WTC11 (cell line): ENCODE measurements at regions not wholly inside any gene's neighbourhood (a gene's known extent, or its start where the extent isn't known, plus 50 kb on each side); places are given as distances from the start of the nearest gene placed in this dataset.

Source experiments
- ATAC-seq: fragments of 200-7000 bp; cut with Tn5 transposase; 2 replicates; pipeline ENCODE4 v1.10.0; 2021; ENCODE audit warnings: mild to moderate bottlenecking, moderate library complexity
- CTCF ChIA-PET: fragments of 300-600 bp; sonication (Branson Sonifier 250); formaldehyde crosslinking; loops from one replicate; lab custom pipeline; 2021; ENCODE audit warnings: antibody characterized with exemption; lab: Charles Lee
- POLR2A ChIA-PET: fragments of 350-600 bp; sonication (Branson Sonifier 250); formaldehyde crosslinking; loops from one replicate; lab custom pipeline; 2021; ENCODE audit warnings: antibody characterized with exemption; lab: Charles Lee
- DNase-seq: peaks from one replicate; pipeline ENCODE4 v3.0.0; 2021; ENCODE audit warnings: low spot score
- H3K27ac Mint-ChIP-seq: 2 replicates; pipeline ENCODE4 v1.8.0; 2021; ENCODE audit warnings: mixed read lengths
- H3K27me3 Mint-ChIP-seq: 2 replicates; pipeline ENCODE4 v1.8.0; 2021; ENCODE audit warnings: low read depth, mild to moderate bottlenecking, moderate library complexity, mixed read lengths
- H3K36me3 Mint-ChIP-seq: 2 replicates; pipeline ENCODE4 v1.8.0; 2021; ENCODE audit warnings: mixed read lengths
- H3K4me1 Mint-ChIP-seq: 2 replicates; pipeline ENCODE4 v1.8.0; 2022; ENCODE audit warnings: mixed read lengths
- H3K4me3 Mint-ChIP-seq: 2 replicates; pipeline ENCODE4 v1.8.0; 2021; ENCODE audit warnings: mild to moderate bottlenecking, moderate library complexity, mixed read lengths
- H3K9me3 Mint-ChIP-seq: 2 replicates; pipeline ENCODE4 v1.8.0; 2021; ENCODE audit warnings: mixed read lengths
- CBFB ChIP-seq: sonication (generic); formaldehyde crosslinking; IDR thresholded peaks from 2 replicates; pipeline ENCODE4 v1.8.1; 2022; ENCODE audit warnings: mild to moderate bottlenecking, low read depth, missing genetic modification reagents
- CREB1 ChIP-seq: sonication (generic); formaldehyde crosslinking; IDR thresholded peaks from 2 replicates; pipeline ENCODE4 v1.8.0; 2023; ENCODE audit warnings: mild to moderate bottlenecking, missing genetic modification reagents
- ELF4 ChIP-seq: sonication (generic); formaldehyde crosslinking; IDR thresholded peaks from 2 replicates; pipeline ENCODE4 v1.8.1; 2022; ENCODE audit warnings: low read depth, mild to moderate bottlenecking, moderate library complexity, missing genetic modification reagents
- EMX1 ChIP-seq: fragments of 250-450 bp; sonication (Bioruptor Pico); IDR thresholded peaks from 2 replicates; pipeline ENCODE4 v1.8.0; 2021; ENCODE audit warnings: mild to moderate bottlenecking
- ESRRA ChIP-seq: sonication (generic); formaldehyde crosslinking; IDR thresholded peaks from 2 replicates; pipeline ENCODE4 v1.8.1; 2022; ENCODE audit warnings: mild to moderate bottlenecking, missing genetic modification reagents, borderline replicate concordance
- FOXJ3 ChIP-seq: sonication (generic); formaldehyde crosslinking; IDR thresholded peaks from 2 replicates; pipeline ENCODE4 v1.9.0; 2021; ENCODE audit warnings: missing genetic modification reagents, mild to moderate bottlenecking, borderline replicate concordance
- JAZF1 ChIP-seq: fragments of 250-450 bp; sonication (Bioruptor Pico); IDR thresholded peaks from 2 replicates; pipeline ENCODE4 v1.9.0; 2021; ENCODE audit warnings: moderate library complexity, mild to moderate bottlenecking, inconsistent platforms
- JUN ChIP-seq: sonication (generic); formaldehyde crosslinking; IDR thresholded peaks from 2 replicates; pipeline ENCODE4 v1.8.0; 2023; ENCODE audit warnings: mild to moderate bottlenecking, missing genetic modification reagents
- OVOL2 ChIP-seq: fragments of 250-450 bp; sonication (Bioruptor Pico); IDR thresholded peaks from 2 replicates; pipeline ENCODE4 v1.9.0; 2021; ENCODE audit warnings: mild to moderate bottlenecking, borderline replicate concordance
- PRRX2 ChIP-seq: fragments of 250-450 bp; sonication (Bioruptor Pico); IDR thresholded peaks from 2 replicates; pipeline ENCODE4 v1.8.0; 2021; ENCODE audit warnings: mild to moderate bottlenecking
- RELA ChIP-seq: sonication (generic); formaldehyde crosslinking; IDR thresholded peaks from 2 replicates; pipeline ENCODE4 v1.8.1; 2022; ENCODE audit warnings: missing genetic modification reagents, mild to moderate bottlenecking, borderline replicate concordance
- TCF7 ChIP-seq: sonication (generic); formaldehyde crosslinking; IDR thresholded peaks from 2 replicates; pipeline ENCODE4 v1.8.0; 2022; ENCODE audit warnings: mild to moderate bottlenecking, low read depth, missing genetic modification reagents, moderate library complexity
- ZNF317 ChIP-seq: sonication (generic); formaldehyde crosslinking; IDR thresholded peaks from 2 replicates; pipeline ENCODE4 v1.8.1; 2023; ENCODE audit warnings: low read depth, mild to moderate bottlenecking, moderate library complexity, missing genetic modification reagents, borderline replicate concordance
- ZNF423 ChIP-seq: fragments of 250-450 bp; sonication (Bioruptor Pico); IDR thresholded peaks from 2 replicates; pipeline ENCODE4 v2.1.2; 2022; ENCODE audit warnings: mild to moderate bottlenecking, moderate library complexity
- ZNF671 ChIP-seq: fragments of 250-450 bp; sonication (Bioruptor Pico); IDR thresholded peaks from 2 replicates; pipeline ENCODE4 v1.8.0; 2021; ENCODE audit warnings: mild to moderate bottlenecking
- TF ChIP-seq, protein P1 (sequence below): sonication (generic); formaldehyde crosslinking; IDR thresholded peaks from 2 replicates; pipeline ENCODE4 v1.8.1; 2022; ENCODE audit warnings: mild to moderate bottlenecking, missing genetic modification reagents, moderate library complexity, borderline replicate concordance
- TF ChIP-seq, protein P2 (sequence below): sonication (generic); formaldehyde crosslinking; IDR thresholded peaks from 2 replicates; pipeline ENCODE4 v1.8.0; 2022; ENCODE audit warnings: missing genetic modification reagents
- TF ChIP-seq, protein P3 (sequence below): sonication (generic); formaldehyde crosslinking; IDR thresholded peaks from 2 replicates; pipeline ENCODE4 v1.8.1; 2023; ENCODE audit warnings: mild to moderate bottlenecking, missing genetic modification reagents, moderate library complexity
- TF ChIP-seq, protein P4 (sequence below): sonication (generic); formaldehyde crosslinking; conservative IDR thresholded peaks from 2 replicates; pipeline ENCODE4 v1.8.1; 2023; ENCODE audit warnings: mild to moderate bottlenecking, low read depth, missing genetic modification reagents, moderate library complexity
- TF ChIP-seq, protein P5 (sequence below): sonication (generic); formaldehyde crosslinking; conservative IDR thresholded peaks from 2 replicates; pipeline ENCODE4 v1.8.1; 2022; ENCODE audit warnings: mild to moderate bottlenecking, missing genetic modification reagents
- TF ChIP-seq, protein P6 (sequence below): fragments of 250-450 bp; sonication (Bioruptor Pico); IDR thresholded peaks from 2 replicates; pipeline ENCODE4 v1.9.0; 2021; ENCODE audit warnings: mild to moderate bottlenecking

DNA sequence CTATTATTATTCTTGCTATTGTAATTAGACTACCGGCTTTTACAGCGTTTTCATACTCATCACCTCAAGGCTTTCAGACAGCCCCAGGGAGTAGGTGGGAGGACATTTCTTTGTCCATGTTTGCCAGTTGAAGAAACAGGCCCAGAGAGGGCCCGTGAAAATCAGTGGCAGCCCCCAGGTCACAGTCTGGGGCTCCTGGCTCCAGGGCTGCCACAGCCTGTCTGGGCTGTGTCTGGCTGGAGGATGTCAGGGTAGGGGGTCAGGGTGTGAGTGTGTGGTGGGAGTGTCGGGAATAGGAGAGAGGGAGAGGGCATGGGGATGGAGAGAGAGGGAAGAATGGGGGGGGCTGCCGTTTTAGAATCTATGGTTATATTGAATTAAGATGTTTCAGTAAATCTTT lies 118.2 kb upstream of the TLE3 start:
- no peak for TF ChIP-seq EMX1 (CRISPR knock-in tag)
- TF ChIP-seq, protein P1, sequence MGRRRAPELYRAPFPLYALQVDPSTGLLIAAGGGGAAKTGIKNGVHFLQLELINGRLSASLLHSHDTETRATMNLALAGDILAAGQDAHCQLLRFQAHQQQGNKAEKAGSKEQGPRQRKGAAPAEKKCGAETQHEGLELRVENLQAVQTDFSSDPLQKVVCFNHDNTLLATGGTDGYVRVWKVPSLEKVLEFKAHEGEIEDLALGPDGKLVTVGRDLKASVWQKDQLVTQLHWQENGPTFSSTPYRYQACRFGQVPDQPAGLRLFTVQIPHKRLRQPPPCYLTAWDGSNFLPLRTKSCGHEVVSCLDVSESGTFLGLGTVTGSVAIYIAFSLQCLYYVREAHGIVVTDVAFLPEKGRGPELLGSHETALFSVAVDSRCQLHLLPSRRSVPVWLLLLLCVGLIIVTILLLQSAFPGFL (CRISPR knock-in tag), result no peak
- H3K36me3 Mint-ChIP-seq, result no peaks in the 10 kb centered on the region
- no peak for ATAC-seq
- POLR2A ChIA-PET, result no interaction called here
- no peak overlapping the region for H3K4me3 Mint-ChIP-seq
- no peaks in the 10 kb centered on the region for H3K27me3 Mint-ChIP-seq
- no peak for DNase-seq
- H3K9me3 Mint-ChIP-seq, result peaks cover 3% of the 10 kb centered on the region; the same call in 1 of the 2 replicates
- peaks cover 18% of the 10 kb centered on the region for H3K4me1 Mint-ChIP-seq
- CTCF ChIA-PET, result no interaction called here
- H3K27ac Mint-ChIP-seq, result no peak overlapping the region

DNA sequence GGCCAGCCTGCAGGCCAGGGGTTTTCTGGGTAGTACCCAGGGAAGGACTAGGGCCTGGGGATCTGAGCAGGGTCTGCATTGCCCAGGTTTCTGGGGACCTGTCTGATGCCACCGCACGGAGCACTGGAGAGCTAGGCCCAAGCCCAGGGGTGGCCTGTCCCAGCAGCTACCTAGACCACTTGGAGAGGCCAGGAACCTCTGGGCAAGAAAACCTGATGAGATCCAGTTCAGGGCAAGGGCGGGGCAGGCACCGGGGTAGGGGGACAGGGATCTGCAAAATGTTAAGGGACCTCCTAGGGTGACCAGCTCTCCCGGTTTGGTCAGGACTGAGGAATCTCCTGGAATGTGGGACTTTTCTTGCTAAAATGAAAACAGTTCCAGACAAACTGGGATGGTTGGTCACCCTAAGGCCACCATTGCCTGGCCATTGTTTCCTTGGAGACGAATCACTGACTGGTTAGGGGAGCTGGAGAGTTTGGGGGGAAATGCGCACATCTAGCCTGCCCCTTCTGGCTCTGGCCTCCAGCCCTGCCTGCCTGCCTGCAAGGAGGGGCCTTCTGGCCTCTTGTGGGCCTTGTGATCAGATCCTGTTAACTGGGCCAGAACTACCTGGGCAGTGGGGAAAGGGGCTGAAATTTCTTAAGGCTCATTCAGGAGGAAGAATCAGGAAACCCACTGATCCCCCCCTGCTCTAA lies 117.4 kb upstream of the TLE3 start:
- Mint-ChIP-seq H3K9me3 (peaks cover 6% of the 10 kb centered on the region; the same call in 1 of the 2 replicates), H3K4me3 (no peak overlapping the region), H3K27me3 (no peaks in the 10 kb centered on the region), H3K4me1 (peaks cover 21% of the 10 kb centered on the region), H3K27ac (no peak overlapping the region), H3K36me3 (no peaks in the 10 kb centered on the region)
- CTCF ChIA-PET, result interaction anchor here (0.7 kb wide), 1 partner anchor 32 kb away, joined by 3 read pairs; no protein-coding TSS in a partner anchor
- no peak for ATAC-seq
- TF ChIP-seq CBFB (no peak), EMX1 (CRISPR knock-in tag) (no peak), ZNF671 (CRISPR knock-in tag) (no peak), PRRX2 (CRISPR knock-in tag) (no peak), TCF7 (CRISPR knock-in tag) (no peak), ELF4 (CRISPR knock-in tag) (no peak), CREB1 (no peak), JUN (no peak), OVOL2 (no peak), ESRRA (CRISPR knock-in tag) (no peak), ZNF317 (CRISPR knock-in tag) (no peak), RELA (CRISPR knock-in tag) (no peak), JAZF1 (CRISPR knock-in tag) (no peak), FOXJ3 (CRISPR knock-in tag) (no peak), ZNF423 (CRISPR knock-in tag) (no peak)
- TF ChIP-seq, protein P2, sequence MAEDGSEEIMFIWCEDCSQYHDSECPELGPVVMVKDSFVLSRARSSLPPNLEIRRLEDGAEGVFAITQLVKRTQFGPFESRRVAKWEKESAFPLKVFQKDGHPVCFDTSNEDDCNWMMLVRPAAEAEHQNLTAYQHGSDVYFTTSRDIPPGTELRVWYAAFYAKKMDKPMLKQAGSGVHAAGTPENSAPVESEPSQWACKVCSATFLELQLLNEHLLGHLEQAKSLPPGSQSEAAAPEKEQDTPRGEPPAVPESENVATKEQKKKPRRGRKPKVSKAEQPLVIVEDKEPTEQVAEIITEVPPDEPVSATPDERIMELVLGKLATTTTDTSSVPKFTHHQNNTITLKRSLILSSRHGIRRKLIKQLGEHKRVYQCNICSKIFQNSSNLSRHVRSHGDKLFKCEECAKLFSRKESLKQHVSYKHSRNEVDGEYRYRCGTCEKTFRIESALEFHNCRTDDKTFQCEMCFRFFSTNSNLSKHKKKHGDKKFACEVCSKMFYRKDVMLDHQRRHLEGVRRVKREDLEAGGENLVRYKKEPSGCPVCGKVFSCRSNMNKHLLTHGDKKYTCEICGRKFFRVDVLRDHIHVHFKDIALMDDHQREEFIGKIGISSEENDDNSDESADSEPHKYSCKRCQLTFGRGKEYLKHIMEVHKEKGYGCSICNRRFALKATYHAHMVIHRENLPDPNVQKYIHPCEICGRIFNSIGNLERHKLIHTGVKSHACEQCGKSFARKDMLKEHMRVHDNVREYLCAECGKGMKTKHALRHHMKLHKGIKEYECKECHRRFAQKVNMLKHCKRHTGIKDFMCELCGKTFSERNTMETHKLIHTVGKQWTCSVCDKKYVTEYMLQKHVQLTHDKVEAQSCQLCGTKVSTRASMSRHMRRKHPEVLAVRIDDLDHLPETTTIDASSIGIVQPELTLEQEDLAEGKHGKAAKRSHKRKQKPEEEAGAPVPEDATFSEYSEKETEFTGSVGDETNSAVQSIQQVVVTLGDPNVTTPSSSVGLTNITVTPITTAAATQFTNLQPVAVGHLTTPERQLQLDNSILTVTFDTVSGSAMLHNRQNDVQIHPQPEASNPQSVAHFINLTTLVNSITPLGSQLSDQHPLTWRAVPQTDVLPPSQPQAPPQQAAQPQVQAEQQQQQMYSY, result no peak
- TF ChIP-seq, protein P3, sequence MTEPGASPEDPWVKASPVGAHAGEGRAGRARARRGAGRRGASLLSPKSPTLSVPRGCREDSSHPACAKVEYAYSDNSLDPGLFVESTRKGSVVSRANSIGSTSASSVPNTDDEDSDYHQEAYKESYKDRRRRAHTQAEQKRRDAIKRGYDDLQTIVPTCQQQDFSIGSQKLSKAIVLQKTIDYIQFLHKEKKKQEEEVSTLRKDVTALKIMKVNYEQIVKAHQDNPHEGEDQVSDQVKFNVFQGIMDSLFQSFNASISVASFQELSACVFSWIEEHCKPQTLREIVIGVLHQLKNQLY (CRISPR knock-in tag), result no peak
- TF ChIP-seq, protein P4, sequence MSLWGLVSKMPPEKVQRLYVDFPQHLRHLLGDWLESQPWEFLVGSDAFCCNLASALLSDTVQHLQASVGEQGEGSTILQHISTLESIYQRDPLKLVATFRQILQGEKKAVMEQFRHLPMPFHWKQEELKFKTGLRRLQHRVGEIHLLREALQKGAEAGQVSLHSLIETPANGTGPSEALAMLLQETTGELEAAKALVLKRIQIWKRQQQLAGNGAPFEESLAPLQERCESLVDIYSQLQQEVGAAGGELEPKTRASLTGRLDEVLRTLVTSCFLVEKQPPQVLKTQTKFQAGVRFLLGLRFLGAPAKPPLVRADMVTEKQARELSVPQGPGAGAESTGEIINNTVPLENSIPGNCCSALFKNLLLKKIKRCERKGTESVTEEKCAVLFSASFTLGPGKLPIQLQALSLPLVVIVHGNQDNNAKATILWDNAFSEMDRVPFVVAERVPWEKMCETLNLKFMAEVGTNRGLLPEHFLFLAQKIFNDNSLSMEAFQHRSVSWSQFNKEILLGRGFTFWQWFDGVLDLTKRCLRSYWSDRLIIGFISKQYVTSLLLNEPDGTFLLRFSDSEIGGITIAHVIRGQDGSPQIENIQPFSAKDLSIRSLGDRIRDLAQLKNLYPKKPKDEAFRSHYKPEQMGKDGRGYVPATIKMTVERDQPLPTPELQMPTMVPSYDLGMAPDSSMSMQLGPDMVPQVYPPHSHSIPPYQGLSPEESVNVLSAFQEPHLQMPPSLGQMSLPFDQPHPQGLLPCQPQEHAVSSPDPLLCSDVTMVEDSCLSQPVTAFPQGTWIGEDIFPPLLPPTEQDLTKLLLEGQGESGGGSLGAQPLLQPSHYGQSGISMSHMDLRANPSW, result no peak
- TF ChIP-seq, protein P5, sequence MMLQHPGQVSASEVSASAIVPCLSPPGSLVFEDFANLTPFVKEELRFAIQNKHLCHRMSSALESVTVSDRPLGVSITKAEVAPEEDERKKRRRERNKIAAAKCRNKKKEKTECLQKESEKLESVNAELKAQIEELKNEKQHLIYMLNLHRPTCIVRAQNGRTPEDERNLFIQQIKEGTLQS (CRISPR knock-in tag), result no peak
- TF ChIP-seq, protein P6, sequence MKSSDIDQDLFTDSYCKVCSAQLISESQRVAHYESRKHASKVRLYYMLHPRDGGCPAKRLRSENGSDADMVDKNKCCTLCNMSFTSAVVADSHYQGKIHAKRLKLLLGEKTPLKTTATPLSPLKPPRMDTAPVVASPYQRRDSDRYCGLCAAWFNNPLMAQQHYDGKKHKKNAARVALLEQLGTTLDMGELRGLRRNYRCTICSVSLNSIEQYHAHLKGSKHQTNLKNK (CRISPR knock-in tag), result no peak
- DNase-seq, result no peak
- POLR2A ChIA-PET, result no interaction called here
